ENCODE measurements at regions not wholly inside any gene's neighbourhood (a gene's known extent, or its start where the extent isn't known, plus 50 kb on each side); places are given as distances from the start of the nearest gene placed in this dataset.
A peak's percentile ranks its signal among the peaks of the same experiment; 100 is the strongest.
"Not testable (repeated sequence)": the region's sequence is repeated elsewhere in the genome, so short reads cannot be mapped to it uniquely, and the experiment has no call there.

DNA sequence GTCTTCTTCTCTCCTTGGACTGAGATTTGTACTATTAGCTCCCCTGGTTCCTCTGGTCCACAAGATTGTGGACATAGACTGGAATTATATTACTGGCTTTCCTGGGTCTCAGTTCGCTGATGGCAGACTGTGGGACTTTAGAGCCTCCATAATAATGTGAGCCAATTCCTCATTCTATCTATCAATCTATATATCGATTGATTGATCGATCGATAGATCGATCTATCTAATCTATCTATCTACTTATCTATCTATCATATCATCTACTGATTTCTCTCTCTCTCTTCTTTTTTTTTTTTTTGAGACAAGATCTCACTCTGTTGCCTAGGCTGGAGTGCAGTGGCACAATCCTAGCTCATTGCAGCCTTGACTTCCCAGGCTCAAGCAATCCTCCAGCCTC is 51.5 kb upstream of the DDR1 start:
- no peak for DNase-seq

DNA sequence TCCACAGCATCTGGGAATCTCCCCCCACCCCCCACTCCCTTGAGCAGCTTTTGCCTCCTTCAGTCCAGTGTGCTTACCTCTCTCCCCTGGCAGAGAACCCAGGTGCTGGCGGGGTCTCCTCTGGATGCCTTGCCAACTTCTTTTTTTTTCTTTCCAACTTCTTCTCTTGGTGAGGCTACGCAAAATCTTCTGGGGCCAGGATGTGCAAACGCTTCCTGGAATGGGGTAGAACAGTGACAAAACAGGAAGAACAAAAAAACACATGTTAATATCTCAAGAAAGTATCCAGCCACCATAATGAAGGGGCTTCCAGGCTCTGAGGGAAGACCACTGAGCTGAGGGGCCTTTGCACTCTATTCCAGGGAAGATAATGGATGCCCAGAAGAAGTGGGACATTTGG is 53.9 kb upstream of the DDR1 start:
- DNase-seq: no peak

DNA sequence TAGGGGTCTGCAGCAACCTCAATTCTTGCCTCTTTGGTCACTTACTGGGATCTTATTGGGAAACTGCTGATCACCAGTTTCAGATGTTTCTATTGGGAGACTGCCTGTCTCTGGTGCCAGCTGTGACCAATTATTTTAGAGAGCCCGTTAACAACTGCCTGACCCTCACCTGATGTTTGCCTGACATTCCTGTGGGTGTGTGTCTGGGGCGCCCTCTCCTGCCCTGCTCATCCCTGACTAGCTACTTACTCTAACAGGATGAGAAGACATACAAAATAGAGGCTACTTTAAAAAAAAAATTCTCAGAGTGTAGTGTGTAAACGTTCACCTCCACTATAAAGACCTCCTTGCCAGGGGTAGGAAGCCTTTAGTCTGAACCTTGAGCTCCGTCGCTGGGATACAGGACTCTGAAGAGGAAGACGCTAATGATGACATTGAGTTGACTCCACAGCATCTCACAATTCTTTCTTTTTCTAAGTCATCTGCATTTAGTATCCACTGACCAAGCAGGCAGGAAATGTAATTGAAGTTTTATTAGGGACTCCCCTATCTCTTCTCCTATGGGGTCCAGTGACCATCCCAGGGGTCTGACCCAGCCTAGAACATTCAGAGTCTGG is 54.6 kb upstream of the DDR1 start:
- no peak for DNase-seq

DNA sequence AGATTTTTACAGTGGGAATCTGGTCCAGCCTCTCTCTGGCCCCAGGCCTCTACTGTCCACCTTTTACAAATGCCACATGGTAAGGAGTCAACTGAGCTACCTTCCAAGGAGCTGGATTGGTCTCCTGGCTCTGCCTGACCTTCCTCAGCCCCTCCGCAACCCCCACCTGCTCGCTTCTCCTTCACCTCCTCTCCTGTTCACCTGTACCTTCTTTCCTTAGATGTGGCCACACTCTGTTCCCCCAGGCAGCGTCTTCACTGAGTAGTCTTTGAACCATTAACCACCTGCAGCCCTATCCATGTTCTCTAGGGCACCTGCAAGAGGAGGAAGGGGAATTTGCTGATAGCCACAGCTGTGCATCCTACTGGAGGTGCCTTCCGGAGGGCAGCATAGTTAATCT is 55.3 kb upstream of the DDR1 start:
- DNase-seq: no peak

DNA sequence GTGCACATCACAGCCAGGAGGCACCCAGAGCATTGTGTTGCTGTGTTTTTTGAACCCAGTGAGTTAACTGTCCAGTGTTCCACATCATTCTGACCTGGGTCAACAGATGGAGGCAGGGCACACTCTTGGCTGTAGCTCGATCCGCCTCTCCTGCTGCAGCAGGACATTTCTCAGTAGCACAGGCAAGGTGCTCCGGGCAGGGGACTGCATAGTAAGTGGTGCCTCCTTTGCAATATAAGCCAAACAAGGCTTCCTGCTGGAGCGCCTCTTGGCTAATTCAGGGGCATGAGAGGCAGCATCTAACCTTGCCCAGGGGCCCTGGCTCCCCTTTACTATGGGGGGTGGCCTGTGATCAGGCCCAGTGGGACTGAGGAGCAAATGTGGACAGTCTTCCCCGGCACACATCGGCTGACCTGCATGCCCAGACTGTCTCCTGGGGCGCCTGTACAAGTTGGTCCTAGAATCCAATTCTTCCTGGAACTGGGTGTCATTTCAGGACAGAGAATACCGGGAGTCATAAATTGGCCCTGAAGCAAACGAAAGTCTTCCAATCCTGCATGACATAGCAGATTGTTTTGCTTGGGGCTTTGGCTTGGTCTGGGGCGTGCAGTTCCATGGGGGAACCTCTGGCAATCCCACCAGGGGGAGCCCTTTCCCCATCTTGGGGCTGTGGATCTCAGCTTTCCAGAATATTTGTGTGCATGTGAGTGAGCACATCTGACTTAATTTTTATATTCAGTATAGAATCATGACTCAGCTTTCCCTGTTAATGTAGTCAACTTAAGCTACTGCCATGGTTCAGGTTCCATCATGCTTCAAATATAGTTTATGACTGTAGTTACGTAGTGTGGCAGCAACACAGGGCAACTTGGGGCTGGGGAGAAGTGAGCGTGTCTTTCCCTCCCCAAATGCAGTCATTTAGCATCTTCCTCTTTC is 56.0 kb upstream of the DDR1 start:
- DNase-seq: peak; percentile 90

DNA sequence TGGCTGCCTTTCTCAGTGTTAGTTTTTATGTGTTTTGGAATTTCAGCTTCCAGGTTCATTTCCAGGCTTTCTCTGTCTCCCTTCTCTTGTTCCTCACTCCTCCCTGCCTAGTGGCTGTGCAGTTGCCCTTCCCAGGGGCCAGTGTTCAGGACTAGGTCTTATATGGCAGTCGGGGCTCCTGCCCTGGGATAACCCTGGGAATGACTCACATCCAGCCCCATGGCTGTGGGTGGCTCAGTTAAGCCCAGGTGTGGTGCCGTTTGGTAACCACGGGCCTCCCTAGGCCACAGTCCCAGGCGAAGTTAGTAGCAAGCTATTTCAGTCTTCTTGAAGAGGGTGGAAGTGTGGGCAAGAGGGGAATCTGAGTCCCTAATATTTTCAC is 57.4 kb upstream of the DDR1 start:
- DNase-seq: no peak

DNA sequence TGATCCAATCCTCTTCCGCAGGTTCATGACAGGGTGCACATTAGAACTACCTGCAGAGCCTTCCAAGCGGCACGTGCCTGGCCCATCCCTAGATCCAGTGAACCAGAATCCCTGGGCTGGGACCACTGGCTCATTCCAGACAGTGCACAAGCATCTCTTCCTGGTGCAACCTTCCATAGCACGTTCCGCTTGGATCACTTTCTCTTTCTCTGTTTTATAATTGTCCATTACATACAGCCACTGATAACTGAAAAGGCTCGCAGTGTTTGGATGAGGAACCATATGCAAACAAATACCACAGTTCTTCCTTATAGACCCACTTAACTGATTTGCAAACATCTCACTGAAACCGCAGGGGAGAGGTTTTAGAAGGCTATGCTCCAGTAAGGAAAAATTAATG is 59.6 kb upstream of the DDR1 start:
- DNase-seq: no peak

DNA sequence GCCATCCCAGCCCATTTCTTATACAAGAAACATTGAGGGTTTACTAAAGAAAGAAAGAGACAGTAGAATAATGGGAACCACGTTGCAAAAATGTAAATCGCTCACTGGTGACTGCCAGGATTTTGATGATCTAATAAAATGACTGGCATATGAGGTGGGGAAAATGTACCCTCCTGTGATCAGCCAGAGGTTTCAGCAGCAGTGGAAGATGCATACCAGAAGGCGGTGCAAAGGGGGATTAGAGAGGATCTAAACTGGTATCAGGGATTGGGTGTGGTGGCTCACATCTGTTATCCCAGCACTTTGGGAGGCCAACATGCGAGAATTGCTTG is 60.8 kb upstream of the DDR1 start:
- no peak for DNase-seq

DNA sequence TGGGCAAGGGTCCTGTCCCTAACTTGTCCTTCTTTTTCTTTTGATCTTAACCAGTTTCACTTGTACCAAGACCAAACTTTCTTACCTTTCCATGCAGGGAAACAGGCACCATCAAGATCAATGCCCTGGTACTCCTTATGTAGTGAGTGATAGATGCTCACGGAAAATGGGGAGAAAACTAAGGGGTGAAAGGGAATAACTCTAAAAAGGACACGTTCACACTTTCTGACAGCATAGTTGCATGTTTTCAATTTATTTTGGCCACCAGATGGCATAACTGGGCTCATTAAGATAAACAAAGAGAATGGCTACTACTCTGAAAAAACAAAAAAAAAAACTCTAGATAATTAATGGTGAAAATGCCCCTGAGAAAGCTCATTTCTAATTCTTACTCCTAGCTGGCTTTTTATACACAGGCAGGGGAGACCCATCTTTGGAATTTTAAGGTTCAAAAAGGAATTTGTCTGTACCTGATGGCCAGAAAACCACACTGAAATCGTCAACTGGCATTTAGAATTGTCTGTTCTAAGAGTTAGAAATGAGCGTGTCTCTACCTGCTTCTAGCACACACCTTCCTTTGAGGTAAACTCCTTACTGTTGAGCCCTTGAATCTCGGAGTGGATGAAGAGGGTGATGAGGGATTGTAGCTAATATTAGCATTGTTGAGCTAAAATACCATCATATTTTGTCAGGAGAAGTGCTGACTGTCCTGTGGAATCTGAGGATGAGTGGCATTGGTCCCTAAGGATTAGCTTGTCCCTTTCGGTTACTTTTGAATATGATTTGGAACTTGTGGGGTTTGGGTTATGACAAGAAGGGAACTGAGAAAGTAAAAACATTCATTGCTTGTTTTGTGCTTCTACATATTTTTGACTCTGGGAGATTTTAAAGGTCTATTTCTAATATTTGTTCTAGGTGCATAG is 62.2 kb upstream of the DDR1 start:
- no peak for DNase-seq

DNA sequence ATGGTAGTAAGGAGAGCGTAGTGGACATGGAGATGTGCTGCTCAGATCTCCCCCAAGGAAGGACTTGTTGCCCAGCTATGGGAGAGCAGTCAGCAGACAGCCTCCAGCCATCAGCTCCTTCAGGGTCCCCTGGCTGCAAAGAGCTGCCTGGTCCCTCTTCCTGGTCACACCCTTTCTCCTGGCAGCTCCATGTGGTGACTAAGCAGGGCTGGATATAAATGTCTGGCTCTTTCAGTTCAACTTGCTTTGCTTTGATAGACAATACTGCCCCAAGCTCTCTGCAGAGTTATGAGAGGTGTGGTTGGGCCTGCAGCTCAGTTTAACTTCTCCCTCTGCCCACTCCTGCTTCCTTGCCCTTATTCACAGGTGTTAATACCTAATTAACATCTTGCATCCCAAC is 64.1 kb upstream of the DDR1 start:
- peak; percentile 12 for DNase-seq

DNA sequence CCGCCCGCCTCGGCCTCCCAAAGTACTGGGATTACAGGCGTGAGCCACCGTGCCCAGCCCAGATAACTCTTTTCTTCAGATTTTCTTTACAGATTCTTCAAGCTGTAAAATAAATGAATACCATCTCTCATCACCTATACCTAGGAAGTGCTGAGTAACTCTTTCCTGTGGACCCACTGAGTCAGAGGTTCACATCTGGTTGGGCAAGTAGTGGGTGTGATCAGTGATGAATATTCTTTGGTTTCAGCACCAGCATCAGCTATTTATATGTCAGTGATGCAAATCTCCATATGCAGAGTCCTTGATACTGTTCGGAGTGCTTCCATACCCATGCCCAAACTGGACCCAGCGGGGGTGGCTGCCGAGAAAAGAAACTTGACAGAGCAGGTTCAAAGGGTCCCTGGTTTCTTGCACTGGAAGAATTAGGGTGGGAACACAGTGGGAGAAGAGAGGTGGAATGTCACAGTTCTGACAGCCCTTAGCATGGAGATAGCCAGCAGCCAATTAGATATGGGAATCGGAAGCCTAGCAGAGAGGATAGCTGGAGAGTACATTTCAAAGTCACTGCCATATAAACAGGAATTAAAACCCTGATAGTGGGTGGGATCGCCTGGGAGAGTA is 64.9 kb upstream of the DDR1 start:
- no peak for DNase-seq

DNA sequence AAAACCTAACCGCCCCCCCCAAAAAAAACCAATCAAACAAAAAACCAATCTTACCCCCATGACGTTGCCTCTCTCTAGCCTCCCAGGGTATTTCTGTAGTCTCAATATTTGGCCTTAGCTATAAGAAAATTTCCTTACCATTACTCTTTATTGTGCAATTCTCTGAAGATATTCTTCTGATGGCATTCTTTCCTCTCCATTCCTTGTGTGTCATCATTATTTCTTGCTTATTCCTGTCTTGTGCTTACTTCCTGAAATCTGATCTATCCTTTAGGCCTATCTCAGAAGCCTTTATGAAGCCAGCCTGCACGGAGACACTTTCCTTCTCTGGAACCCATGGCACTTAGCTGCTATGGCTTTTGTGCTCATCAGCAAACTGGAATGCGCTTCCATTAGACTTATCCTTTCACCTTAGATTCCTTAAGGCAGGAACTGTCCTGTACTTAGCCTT is 65.9 kb upstream of the DDR1 start:
- DNase-seq: no peak

DNA sequence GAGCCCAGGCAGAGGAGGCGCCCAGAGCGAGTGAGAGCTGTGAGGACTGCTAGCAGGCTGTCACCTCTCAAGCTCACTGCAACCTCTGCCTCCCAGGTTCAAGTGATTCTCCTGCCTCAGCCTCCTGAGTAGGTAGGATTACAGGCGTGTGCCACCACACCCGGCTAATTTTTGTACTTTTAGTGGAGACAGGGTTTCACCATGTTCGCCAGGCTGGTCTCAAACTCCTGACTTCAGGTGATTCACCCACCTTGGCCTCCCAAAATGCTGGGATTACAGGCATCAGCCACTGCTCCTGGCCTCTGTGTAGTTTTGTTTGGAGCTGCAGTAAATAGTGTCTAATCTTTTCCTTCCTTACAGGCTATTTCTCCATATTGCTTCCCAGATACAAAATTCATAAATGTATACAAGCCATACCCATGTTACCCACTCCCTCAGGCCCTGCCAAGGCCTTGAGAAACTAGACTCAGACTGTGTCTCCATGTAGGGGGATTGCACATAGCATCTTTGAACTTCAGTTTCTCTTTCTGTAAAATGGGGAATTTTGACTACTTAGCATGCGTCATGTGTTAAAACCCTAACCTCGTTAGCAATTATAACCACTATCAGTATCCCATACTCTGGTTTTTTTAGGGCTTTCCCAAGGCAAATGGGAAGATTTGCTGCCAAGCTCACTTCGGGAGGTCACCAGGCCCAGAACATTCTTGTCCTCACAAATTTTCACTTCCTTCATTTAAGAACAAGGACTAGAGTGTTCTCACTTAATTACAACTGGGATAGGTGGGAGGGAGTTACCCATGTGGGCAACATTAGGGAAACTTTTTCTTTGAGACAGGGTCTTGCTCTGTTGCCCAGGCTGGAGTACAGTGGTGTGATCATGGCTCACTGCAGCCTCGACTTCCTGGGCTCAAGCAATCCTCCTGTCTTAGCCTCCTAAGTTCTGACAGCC is 67.3 kb upstream of the DDR1 start:
- no peak for DNase-seq

DNA sequence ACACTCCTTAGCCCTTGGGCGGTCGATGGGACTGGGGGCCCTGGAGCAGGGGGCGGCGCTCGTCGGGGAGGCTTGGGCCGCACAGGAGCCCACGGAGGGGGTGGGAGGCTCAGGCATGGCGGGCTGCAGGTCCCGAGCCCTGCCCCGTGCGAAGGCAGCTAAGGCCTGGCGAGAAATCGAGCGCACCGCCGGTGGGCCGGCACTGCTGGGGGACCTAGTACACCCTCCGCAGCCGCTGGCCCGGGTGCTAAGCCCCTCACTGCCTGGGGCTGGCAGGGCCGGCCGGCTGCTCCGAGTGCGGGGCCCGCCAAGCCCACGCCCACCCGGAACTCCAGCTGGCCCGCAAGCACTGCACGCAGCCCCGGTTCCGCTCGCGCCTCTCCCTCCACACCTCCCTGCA is 68.0 kb upstream of the DDR1 start:
- DNase-seq: not testable (repeated sequence)

DNA sequence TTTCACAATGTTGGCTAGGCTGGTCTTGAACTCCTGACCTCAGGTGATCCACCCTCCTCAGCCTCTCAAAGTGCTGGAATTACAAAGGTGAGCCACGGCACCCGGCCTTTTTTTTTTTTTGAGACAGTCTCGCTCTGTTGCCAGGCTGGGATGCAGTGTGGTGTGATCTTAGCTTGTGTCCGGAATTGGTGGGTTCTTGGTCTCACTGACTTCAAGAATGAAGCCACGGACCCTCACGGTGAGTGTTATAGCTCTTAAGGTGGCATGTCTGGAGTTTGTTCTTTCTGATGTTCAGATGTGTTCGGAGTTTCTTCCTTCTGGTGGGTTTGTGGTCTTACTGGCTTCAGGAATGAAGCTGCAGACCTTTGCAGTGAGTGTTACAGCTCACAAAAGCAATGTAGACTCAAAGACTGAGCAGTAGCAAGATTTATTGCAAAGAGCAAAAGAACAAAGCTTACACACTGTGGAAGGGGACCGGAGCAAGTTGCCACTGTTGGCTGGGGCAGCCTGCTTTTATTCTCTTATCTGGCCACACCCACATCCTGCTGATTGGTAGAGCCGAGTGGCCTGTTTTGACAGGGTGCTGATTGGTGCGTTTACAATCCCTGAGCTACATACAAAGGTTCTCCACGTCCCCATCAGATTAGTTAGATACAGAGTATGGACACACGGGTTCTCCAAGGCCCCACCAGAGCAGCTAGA is 69.1 kb upstream of the DDR1 start:
- DNase-seq: not testable (repeated sequence)

DNA sequence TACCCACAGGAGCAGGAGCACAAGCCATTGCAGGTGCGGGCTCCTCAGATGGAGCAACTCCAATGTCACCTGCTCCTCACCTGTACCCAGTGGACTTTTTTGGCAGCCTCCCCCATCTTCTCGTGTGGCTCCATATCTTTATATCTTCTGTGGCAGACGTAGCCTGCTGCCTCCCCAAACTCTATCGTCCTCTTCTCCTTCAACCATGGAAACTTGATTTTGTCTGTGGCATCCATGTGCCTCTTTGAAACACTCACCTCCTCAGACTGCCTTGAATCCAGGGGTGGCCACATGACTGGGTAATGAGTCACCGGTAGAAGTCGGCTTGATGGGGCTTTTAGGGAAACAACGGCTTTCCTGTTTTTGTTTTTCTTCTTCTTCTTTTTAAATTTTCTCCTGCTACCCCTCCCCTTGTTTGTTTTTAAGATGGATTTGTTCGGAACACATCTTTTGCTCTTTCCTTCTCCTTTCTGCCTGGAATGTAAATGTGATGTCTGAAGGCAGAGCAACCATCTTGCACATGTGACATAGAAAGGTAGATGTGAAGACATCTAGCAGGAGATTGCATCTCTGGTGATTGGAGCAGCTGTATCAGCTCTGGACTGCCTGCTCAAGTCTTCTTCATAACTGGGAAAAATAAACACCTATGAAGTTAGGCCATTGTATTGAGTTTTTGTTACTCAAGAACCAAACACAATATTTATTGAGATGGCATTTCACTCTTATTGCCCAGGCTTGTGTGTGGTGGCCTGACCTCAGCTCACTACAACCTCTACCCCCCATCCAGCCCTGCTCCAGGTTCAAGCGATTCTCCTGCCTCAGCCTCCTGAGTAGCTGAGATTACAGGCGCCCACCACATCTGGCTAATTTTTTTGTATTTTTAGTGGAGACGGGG is 69.9 kb upstream of the DDR1 start:
- no peak for DNase-seq

DNA sequence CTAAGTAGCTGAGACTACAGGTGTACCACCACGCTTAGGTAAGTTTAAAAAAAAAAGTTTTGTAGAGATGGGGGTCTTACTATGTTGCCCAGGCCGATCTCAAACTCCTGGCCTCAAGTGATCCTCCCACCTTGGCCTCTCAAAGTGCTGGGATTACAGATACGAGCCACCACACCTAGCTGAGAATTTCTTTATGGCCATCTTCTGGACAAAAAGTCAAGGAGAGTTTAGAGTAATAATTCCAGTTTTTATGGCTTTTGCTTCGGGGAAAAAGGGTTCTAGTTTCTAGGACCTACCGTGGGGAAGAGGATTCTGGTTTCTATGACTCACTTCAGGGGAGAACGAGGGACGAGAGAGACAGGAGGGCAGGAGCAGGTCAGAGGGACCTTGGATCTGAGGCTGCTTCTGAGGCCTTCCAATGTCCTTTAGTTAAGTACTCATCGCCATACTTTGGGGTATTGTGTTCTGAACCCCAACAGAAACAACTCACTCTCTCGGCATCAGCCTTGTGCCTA is 69.3 kb upstream of the IER3 start:
- DNase-seq: no peak

DNA sequence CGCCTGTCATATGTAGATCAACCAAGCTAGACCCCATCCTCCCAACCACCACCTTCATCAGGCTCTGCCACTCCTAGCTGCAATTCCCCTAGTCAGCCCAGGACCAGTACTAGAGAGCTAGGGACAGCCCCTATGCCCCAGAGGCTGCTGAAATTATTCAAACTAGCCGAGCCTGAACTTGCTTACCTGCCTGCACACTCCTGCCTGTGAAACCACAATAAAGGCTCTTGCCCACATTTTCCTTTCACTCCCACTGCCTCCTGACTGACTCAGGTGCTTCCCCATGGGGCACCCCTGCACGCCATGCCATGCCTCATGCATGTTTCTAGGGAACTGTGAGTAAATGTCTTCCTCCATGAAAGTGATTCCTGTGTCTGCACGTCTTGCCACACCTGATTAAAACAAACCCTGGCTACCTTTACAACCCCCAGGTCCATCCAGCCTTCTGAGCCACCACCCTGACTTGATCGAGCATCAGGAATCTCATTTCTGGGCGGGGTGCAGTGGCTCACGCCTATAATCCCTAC is 66.5 kb upstream of the IER3 start:
- DNase-seq: peak; percentile 44

DNA sequence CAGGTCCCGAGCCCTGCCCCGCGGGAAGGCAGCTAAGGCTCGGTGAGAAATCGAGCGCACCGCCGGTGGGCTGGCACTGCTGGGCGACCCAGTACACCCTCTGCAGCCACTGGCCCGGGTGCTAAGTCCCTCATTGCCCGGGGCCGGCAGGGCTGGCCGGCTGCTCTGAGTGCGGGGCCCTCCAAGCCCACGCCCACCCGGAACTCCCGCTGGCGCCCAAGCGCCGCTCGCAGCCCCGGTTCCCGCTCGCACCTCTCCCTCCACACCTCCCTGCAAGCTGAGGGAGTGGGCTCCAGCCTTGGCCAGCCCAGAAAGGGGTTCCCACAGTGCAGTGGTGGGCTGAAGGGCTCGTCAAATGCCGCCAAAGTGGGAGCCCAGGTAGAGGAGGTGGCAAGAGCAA is 63.2 kb upstream of the IER3 start:
- DNase-seq: not testable (repeated sequence)
